ENCODE measurements at regions not wholly inside any gene's neighbourhood (a gene's known extent, or its start where the extent isn't known, plus 50 kb on each side); places are given as distances from the start of the nearest gene placed in this dataset.

DNA sequence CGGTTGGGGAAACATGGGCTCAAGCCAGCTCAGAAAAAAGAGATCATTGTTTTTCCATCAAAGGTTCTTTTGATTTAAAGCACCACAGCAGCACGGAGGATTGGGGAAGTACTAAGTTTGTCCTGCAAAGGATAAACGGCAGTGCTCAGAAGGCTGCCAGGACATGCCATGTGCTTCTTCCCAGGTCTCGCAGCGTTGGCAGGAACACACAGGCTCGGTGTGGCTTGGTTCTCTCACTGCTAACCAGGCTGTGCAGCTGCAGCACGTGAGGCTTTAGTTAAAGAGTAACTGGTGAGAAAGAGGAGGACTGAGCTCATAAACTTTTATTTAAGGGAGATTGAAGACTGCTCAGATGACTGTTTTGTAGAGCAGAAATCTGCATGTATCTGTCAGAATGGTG, 264.3 kb downstream of the TSN start:
- Histone ChIP-seq H3K36me3 (ENCODE audit: control insufficient read depth in 1 of 2, insufficient read depth in 2 of 2, low read length in 2 of 2) (no peaks in the 10 kb centered on the region), H3K4me1 (ENCODE audit: control insufficient read depth in 1 of 2, insufficient read depth in 2 of 2, low read length in 2 of 2) (no peaks in the 10 kb centered on the region), H3K9ac (ENCODE audit: low read depth in 1 of 2, low read length in 2 of 2) (no peak overlapping the region), H3K27me3 (ENCODE audit: control insufficient read depth in 1 of 2, insufficient read depth in 2 of 2, low read length in 2 of 2) (no peaks in the 10 kb centered on the region), H3K4me3 (ENCODE audit: low read depth in 1 of 2, low read length in 2 of 2) (no peak overlapping the region), H3K9me3 (ENCODE audit: control insufficient read depth in 1 of 2, low read length in 2 of 2) (no peaks in the 10 kb centered on the region), H3K27ac (ENCODE audit: low read depth, low read length) (no peak overlapping the region)

DNA sequence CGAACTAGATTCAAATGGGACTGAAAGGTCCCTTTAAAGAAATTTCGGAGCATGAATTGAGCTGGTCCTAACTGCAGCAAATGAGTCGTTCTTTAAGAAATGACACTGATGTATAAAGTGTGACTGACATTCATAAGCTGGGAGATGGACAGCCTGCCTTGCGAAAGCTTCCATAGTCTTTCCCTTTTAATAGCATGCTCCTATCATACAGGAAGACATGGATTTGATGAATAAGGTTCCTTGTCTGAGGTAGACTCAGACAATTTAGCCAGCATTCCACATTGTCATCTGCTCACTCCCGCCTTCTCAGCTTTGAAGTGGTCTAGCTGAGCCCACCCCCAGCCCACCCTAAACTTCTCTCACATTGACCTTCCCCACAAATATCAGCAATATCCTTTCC, 264.9 kb downstream of the TSN start:
- no peak overlapping the region for H3K9ac ChIP-seq (ENCODE audit: low read depth in 1 of 2, low read length in 2 of 2)
- no peak overlapping the region for H3K4me3 ChIP-seq (ENCODE audit: low read depth in 1 of 2, low read length in 2 of 2)
- no peaks in the 10 kb centered on the region for H3K36me3 ChIP-seq (ENCODE audit: control insufficient read depth in 1 of 2, insufficient read depth in 2 of 2, low read length in 2 of 2)
- H3K27me3 ChIP-seq (ENCODE audit: control insufficient read depth in 1 of 2, insufficient read depth in 2 of 2, low read length in 2 of 2) = no peaks in the 10 kb centered on the region
- no peak overlapping the region for H3K27ac ChIP-seq (ENCODE audit: low read depth, low read length)
- H3K9me3 ChIP-seq (ENCODE audit: control insufficient read depth in 1 of 2, low read length in 2 of 2) = no peaks in the 10 kb centered on the region
- no peaks in the 10 kb centered on the region for H3K4me1 ChIP-seq (ENCODE audit: control insufficient read depth in 1 of 2, insufficient read depth in 2 of 2, low read length in 2 of 2)

DNA sequence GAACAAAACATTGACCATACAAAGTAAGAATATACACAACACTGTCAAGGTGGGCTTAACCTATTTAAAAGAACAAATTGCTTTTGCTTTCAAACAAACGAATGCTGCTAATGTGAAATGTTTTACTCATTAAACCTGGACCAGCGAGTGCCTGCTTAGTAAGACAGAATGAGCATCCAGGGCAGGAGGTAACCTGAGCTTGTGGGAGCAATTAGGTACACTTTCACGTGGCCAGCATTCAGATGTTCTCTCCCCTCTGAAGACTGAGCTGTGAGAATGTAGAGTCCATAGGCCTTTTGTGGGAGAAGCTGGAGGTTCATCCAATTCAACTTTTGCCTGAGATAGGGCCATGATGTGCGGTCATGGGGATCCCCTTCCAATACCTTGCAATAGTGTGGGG, 266.5 kb downstream of the TSN start:
- H3K9ac ChIP-seq (ENCODE audit: low read depth in 1 of 2, low read length in 2 of 2) = no peak overlapping the region
- H3K9me3 ChIP-seq (ENCODE audit: control insufficient read depth in 1 of 2, low read length in 2 of 2) = no peaks in the 10 kb centered on the region
- H3K4me3 ChIP-seq (ENCODE audit: low read depth in 1 of 2, low read length in 2 of 2) = no peak overlapping the region
- H3K27me3 ChIP-seq (ENCODE audit: control insufficient read depth in 1 of 2, insufficient read depth in 2 of 2, low read length in 2 of 2) = no peaks in the 10 kb centered on the region
- H3K4me1 ChIP-seq (ENCODE audit: control insufficient read depth in 1 of 2, insufficient read depth in 2 of 2, low read length in 2 of 2) = no peaks in the 10 kb centered on the region
- no peak overlapping the region for H3K27ac ChIP-seq (ENCODE audit: low read depth, low read length)
- no peaks in the 10 kb centered on the region for H3K36me3 ChIP-seq (ENCODE audit: control insufficient read depth in 1 of 2, insufficient read depth in 2 of 2, low read length in 2 of 2)

DNA sequence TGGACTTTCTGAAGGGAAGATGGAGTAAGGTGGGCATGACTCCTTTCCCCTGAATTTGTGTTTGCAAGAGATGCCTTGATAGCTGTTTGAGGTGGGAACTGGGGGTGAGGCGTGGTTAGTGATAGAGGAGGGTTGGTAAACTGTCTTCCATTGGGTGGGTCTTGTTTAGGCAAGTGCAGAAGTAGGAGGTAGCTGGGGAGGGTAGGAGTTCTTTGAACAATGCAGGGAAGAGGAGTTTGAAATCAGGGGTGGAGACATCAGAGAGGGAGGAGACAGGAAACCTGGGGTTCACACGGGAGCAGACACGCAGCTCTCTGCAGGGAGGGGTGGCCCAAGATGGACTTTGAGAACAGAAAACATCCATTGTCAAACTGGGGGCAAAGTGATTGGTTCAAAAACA, 267.1 kb downstream of the TSN start:
- H3K9ac ChIP-seq (ENCODE audit: low read depth in 1 of 2, low read length in 2 of 2) = no peak overlapping the region
- H3K4me1 ChIP-seq (ENCODE audit: control insufficient read depth in 1 of 2, insufficient read depth in 2 of 2, low read length in 2 of 2) = no peaks in the 10 kb centered on the region
- H3K4me3 ChIP-seq (ENCODE audit: low read depth in 1 of 2, low read length in 2 of 2) = no peak overlapping the region
- H3K27ac ChIP-seq (ENCODE audit: low read depth, low read length) = no peak overlapping the region
- H3K36me3 ChIP-seq (ENCODE audit: control insufficient read depth in 1 of 2, insufficient read depth in 2 of 2, low read length in 2 of 2) = no peaks in the 10 kb centered on the region
- no peaks in the 10 kb centered on the region for H3K9me3 ChIP-seq (ENCODE audit: control insufficient read depth in 1 of 2, low read length in 2 of 2)
- no peaks in the 10 kb centered on the region for H3K27me3 ChIP-seq (ENCODE audit: control insufficient read depth in 1 of 2, insufficient read depth in 2 of 2, low read length in 2 of 2)

DNA sequence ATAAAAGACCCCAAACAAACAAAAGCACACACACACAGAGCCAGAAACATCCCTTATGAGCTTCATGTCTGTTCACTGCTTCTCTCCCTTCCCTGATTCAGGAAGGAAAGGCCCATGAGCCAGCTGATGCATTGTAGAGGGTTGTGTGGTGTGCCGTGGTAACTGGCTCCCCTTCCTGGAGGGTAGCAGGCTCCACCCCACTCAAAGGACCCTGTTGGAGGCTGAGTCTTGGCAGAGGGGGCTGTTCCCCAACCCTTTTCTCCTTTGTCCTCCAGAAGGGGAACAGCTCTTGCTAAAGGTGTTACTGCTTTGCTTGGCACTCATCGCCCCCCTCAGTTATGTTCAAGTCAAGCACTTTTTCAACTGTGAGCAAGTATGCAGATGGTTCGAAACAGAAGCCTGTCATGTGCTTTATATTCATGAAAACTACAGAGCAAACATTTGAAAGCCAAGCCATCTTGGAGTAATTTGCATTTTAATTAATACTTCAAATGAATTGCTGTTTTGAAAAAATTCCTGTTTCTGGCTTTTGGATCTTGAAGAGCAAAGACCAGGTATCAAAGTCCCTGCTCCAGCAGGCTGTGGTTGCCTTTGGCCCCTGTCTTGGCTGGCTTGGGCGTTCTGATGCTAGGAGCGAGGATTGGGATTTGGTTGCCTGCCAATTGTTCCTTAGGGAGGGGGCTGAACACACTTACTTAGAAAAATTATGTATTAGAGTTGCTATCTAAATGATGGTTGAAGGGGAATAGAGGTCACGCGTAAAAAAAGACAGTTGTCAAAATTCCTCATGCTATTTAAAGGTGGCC, 267.8 kb downstream of the TSN start:
- Histone ChIP-seq H3K9me3 (ENCODE audit: control insufficient read depth in 1 of 2, low read length in 2 of 2) (no peaks in the 10 kb centered on the region), H3K27ac (ENCODE audit: low read depth, low read length) (no peak overlapping the region), H3K27me3 (ENCODE audit: control insufficient read depth in 1 of 2, insufficient read depth in 2 of 2, low read length in 2 of 2) (no peaks in the 10 kb centered on the region), H3K36me3 (ENCODE audit: control insufficient read depth in 1 of 2, insufficient read depth in 2 of 2, low read length in 2 of 2) (no peaks in the 10 kb centered on the region), H3K9ac (ENCODE audit: low read depth in 1 of 2, low read length in 2 of 2) (no peak overlapping the region), H3K4me3 (ENCODE audit: low read depth in 1 of 2, low read length in 2 of 2) (no peak overlapping the region), H3K4me1 (ENCODE audit: control insufficient read depth in 1 of 2, insufficient read depth in 2 of 2, low read length in 2 of 2) (no peaks in the 10 kb centered on the region)

DNA sequence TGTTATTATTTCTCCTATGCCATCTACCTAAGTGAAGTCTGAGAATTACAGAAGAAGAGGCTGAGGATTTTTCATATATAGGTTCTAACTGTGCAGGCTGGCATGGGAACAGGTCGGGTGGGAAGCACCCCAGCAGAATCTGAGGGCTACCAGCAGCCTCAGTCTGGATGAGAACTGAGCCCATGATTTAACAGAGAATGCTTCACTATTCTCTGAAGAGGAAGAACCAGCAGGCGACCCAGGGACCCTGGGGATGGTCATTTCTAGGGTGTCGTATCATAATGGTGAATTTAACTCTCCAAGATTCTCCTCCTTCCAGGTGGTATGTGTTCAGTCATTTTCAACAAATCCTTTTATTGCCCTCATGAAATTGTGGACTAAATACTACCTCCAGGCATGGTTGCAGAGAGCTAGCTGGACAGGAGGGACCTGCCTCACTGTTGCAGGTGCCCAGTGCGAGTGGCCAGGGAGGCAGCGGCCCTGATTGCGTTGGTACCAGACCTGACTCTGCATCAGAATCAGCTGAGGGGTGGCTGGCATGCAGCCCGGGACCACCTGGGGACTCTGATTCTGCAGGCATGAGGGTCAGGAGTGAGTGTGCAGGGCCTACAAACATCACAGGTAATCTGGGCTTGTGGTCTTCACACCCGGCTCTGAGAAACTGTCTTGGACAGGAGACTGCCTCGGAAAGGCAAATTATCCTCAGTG, 272.2 kb downstream of the TSN start:
- Histone ChIP-seq H3K27me3 (ENCODE audit: control insufficient read depth in 1 of 2, insufficient read depth in 2 of 2, low read length in 2 of 2) (no peaks in the 10 kb centered on the region), H3K9ac (ENCODE audit: low read depth in 1 of 2, low read length in 2 of 2) (no peak overlapping the region), H3K4me1 (ENCODE audit: control insufficient read depth in 1 of 2, insufficient read depth in 2 of 2, low read length in 2 of 2) (no peaks in the 10 kb centered on the region), H3K36me3 (ENCODE audit: control insufficient read depth in 1 of 2, insufficient read depth in 2 of 2, low read length in 2 of 2) (no peaks in the 10 kb centered on the region), H3K9me3 (ENCODE audit: control insufficient read depth in 1 of 2, low read length in 2 of 2) (no peaks in the 10 kb centered on the region), H3K27ac (ENCODE audit: low read depth, low read length) (no peak overlapping the region), H3K4me3 (ENCODE audit: low read depth in 1 of 2, low read length in 2 of 2) (no peak overlapping the region)

DNA sequence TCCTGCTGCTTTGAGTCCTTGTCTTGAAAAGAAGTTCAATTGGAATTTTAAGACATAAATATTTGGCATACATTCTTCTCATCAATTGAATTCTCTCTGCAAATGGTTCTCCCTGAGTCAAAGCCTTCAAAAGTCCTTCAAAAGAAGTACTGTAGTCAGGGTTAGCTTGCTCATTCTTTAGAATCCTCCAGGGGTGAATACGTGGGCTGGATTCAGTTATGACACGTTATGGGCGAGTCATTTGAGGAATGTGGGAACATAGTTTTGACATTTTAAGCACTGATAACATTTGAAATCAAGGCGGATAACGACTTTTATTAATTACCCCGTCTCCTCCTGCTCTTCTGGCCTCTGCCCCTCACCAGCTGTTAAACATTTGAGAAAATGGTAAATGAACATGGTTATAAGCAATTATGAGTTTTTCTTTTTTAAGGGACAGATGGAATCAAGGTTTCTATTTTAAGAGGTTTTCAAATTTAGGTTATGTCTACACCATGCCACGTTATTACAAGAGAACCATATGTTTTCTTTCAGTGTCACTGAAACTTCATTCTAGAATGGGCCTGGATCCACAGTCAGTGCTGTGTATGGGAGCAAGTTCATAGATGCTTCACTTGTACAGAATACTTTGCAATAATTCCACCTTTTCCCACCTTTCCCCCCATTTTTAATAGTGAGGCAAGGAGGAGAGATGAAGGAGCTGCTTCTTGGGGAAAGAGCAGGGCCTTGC, 273.1 kb downstream of the TSN start:
- H3K27me3 ChIP-seq (ENCODE audit: control insufficient read depth in 1 of 2, insufficient read depth in 2 of 2, low read length in 2 of 2) = no peaks in the 10 kb centered on the region
- H3K36me3 ChIP-seq (ENCODE audit: control insufficient read depth in 1 of 2, insufficient read depth in 2 of 2, low read length in 2 of 2) = no peaks in the 10 kb centered on the region
- H3K4me3 ChIP-seq (ENCODE audit: low read depth in 1 of 2, low read length in 2 of 2) = no peak overlapping the region
- H3K27ac ChIP-seq (ENCODE audit: low read depth, low read length) = no peak overlapping the region
- no peaks in the 10 kb centered on the region for H3K4me1 ChIP-seq (ENCODE audit: control insufficient read depth in 1 of 2, insufficient read depth in 2 of 2, low read length in 2 of 2)
- no peaks in the 10 kb centered on the region for H3K9me3 ChIP-seq (ENCODE audit: control insufficient read depth in 1 of 2, low read length in 2 of 2)
- no peak overlapping the region for H3K9ac ChIP-seq (ENCODE audit: low read depth in 1 of 2, low read length in 2 of 2)

DNA sequence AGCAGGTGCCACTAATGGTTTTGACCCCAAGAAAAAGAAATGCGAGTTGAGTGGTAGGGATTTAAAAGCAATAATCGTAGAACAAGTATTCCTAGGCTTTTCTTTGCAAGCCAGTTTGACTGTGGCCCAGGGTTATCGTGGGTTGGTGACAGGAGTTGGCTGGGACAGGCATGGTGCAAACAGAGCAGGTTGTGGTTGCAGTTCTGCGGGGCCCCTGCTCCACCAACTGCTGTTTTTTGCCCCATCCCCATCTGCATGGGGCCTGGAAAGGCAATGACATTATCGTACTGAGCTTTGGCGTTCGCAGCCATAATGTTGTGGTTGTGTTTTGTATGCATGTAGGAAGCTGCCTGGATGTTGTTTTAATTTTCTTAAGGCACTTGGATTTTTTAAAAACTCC, 274.0 kb downstream of the TSN start:
- Histone ChIP-seq H3K9ac (ENCODE audit: low read depth in 1 of 2, low read length in 2 of 2) (no peak overlapping the region), H3K36me3 (ENCODE audit: control insufficient read depth in 1 of 2, insufficient read depth in 2 of 2, low read length in 2 of 2) (no peaks in the 10 kb centered on the region), H3K4me3 (ENCODE audit: low read depth in 1 of 2, low read length in 2 of 2) (no peak overlapping the region), H3K27me3 (ENCODE audit: control insufficient read depth in 1 of 2, insufficient read depth in 2 of 2, low read length in 2 of 2) (no peaks in the 10 kb centered on the region), H3K9me3 (ENCODE audit: control insufficient read depth in 1 of 2, low read length in 2 of 2) (no peaks in the 10 kb centered on the region), H3K4me1 (ENCODE audit: control insufficient read depth in 1 of 2, insufficient read depth in 2 of 2, low read length in 2 of 2) (no peaks in the 10 kb centered on the region), H3K27ac (ENCODE audit: low read depth, low read length) (no peak overlapping the region)

DNA sequence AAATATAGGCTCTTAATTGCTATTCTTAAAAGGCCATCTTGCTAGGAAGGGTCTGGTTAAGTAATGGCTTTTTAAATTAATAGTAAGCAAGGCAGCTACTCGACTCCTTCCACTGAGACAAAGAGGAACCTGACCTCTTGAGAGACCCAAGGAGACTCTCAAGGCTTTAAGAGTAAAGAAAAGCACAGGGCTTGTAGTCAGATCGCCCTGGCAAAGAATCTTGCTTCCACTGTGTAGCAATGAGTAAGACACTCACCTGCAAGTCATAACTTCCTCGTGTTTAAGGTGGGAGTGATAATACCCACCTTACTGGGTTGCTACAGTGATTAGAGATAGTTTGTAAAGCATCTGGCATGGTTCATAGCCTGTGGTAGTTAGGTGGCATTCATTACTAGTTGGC, 274.5 kb downstream of the TSN start:
- no peaks in the 10 kb centered on the region for H3K9me3 ChIP-seq (ENCODE audit: control insufficient read depth in 1 of 2, low read length in 2 of 2)
- no peaks in the 10 kb centered on the region for H3K4me1 ChIP-seq (ENCODE audit: control insufficient read depth in 1 of 2, insufficient read depth in 2 of 2, low read length in 2 of 2)
- no peak overlapping the region for H3K27ac ChIP-seq (ENCODE audit: low read depth, low read length)
- no peak overlapping the region for H3K4me3 ChIP-seq (ENCODE audit: low read depth in 1 of 2, low read length in 2 of 2)
- H3K36me3 ChIP-seq (ENCODE audit: control insufficient read depth in 1 of 2, insufficient read depth in 2 of 2, low read length in 2 of 2) = no peaks in the 10 kb centered on the region
- no peaks in the 10 kb centered on the region for H3K27me3 ChIP-seq (ENCODE audit: control insufficient read depth in 1 of 2, insufficient read depth in 2 of 2, low read length in 2 of 2)
- no peak overlapping the region for H3K9ac ChIP-seq (ENCODE audit: low read depth in 1 of 2, low read length in 2 of 2)

DNA sequence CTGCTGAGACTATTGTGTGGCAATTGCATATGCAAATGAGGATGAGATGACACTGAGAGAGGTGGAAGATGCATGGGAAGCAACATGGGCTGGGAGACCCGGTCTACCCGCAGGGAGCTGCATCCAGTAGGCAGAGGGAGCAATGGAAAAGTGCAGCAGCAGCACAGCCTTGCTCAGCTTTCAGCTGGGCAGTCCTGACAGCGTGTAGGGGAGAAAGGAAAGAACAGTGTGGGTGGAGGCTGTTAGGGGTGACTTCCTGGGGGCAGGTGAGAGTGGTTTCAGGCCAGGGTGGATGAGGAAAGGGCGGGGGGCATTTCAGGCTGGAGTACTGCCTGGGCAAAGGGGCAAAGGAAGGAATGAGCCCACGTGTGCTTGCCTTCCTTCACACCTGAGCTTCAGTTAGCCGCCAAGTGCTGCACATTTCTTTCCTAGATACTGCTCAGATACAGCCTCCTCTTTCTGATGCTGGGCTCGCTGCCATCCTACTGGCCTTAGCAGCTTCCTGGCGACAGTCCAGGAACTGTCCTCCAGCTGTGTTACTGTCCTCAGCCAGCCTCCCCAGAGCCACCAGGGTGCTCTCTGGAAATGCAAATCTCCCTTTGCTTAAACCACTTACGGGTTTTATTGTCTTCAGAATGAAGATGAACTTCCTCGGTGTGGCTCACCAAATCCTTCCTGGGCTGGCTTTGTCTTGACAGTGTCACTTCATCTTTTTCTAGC, 276.3 kb downstream of the TSN start:
- H3K27me3 ChIP-seq (ENCODE audit: control insufficient read depth in 1 of 2, insufficient read depth in 2 of 2, low read length in 2 of 2) = no peaks in the 10 kb centered on the region
- no peaks in the 10 kb centered on the region for H3K9me3 ChIP-seq (ENCODE audit: control insufficient read depth in 1 of 2, low read length in 2 of 2)
- H3K4me3 ChIP-seq (ENCODE audit: low read depth in 1 of 2, low read length in 2 of 2) = no peak overlapping the region
- H3K36me3 ChIP-seq (ENCODE audit: control insufficient read depth in 1 of 2, insufficient read depth in 2 of 2, low read length in 2 of 2) = no peaks in the 10 kb centered on the region
- no peaks in the 10 kb centered on the region for H3K4me1 ChIP-seq (ENCODE audit: control insufficient read depth in 1 of 2, insufficient read depth in 2 of 2, low read length in 2 of 2)
- H3K27ac ChIP-seq (ENCODE audit: low read depth, low read length) = no peak overlapping the region
- no peak overlapping the region for H3K9ac ChIP-seq (ENCODE audit: low read depth in 1 of 2, low read length in 2 of 2)

Measured in duodenal mucosa (tissue), 2 donors.